IPS DF 19.7 (cell line): ENCODE measurements at regions not wholly inside any gene's neighbourhood (a gene's known extent, or its start where the extent isn't known, plus 50 kb on each side); places are given as distances from the start of the nearest gene placed in this dataset.

Experiments used
- DNase-seq: peaks from one replicate; pipeline ENCODE4 v3.0.0-alpha.2; 2013; ENCODE audit warnings: low read depth, low spot score

GRCh38 chr20:22321191-22321590 lies 263.2 kb downstream of the FOXA2 start:
- DNase-seq = no peak

GRCh38 chr20:22320245-22320915 lies 264.0 kb downstream of the FOXA2 start:
- no peak for DNase-seq

GRCh38 chr20:22315771-22316170 lies 268.6 kb downstream of the FOXA2 start:
- DNase-seq = no peak

GRCh38 chr20:22315073-22315472 lies 269.3 kb downstream of the FOXA2 start:
- no peak for DNase-seq

- DNase-seq = no peak
Measured at GRCh38 chr20:22312744-22313346, 271.5 kb downstream of the FOXA2 start.

- DNase-seq = no peak
Measured at GRCh38 chr20:22308934-22309333, 275.4 kb downstream of the FOXA2 start.

GRCh38 chr20:22307409-22307808 lies 277.0 kb downstream of the FOXA2 start:
- no peak for DNase-seq

- DNase-seq = no peak
Measured at GRCh38 chr20:22305381-22305780, 279.0 kb downstream of the FOXA2 start.

- DNase-seq = no peak
Measured at GRCh38 chr20:22303523-22303922, 280.8 kb downstream of the FOXA2 start.

GRCh38 chr20:22302039-22302438 lies 282.3 kb downstream of the FOXA2 start:
- DNase-seq = no peak

- DNase-seq = no peak
Measured at GRCh38 chr20:22293886-22294285, 290.5 kb downstream of the FOXA2 start.

GRCh38 chr20:22289442-22289841 lies 294.9 kb downstream of the FOXA2 start:
- no peak for DNase-seq

- DNase-seq = no peak
Measured at GRCh38 chr20:22288957-22289356, 295.4 kb downstream of the FOXA2 start.

- DNase-seq = no peak
Measured at GRCh38 chr20:22288156-22288555, 296.2 kb downstream of the FOXA2 start.

- no peak for DNase-seq
Measured at GRCh38 chr20:22285555-22285954, 298.8 kb downstream of the FOXA2 start.

- no peak for DNase-seq
Measured at GRCh38 chr20:22282696-22283095, 301.7 kb downstream of the FOXA2 start.

- no peak for DNase-seq
Measured at GRCh38 chr20:22274330-22274729, 310.0 kb downstream of the FOXA2 start.

- no peak for DNase-seq
Measured at GRCh38 chr20:22268675-22269074, 315.7 kb downstream of the FOXA2 start.

- no peak for DNase-seq
Measured at GRCh38 chr20:22264917-22265316, 319.5 kb downstream of the FOXA2 start.

- no peak for DNase-seq
Measured at GRCh38 chr20:22260506-22260905, 323.9 kb downstream of the FOXA2 start.

- no peak for DNase-seq
Measured at GRCh38 chr20:22257912-22258311, 326.5 kb downstream of the FOXA2 start.

GRCh38 chr20:22248051-22248667 lies 336.2 kb downstream of the FOXA2 start:
- DNase-seq = no peak

GRCh38 chr20:22245139-22245538 lies 339.2 kb downstream of the FOXA2 start:
- no peak for DNase-seq
